ENCODE measurements at regions not wholly inside any gene's neighbourhood (a gene's known extent, or its start where the extent isn't known, plus 50 kb on each side); places are given as distances from the start of the nearest gene placed in this dataset.
"Not testable (repeated sequence)": the region's sequence is repeated elsewhere in the genome, so short reads cannot be mapped to it uniquely, and the experiment has no call there.

- DNase-seq: no peak
Measured at GRCh38 chr13:42373048-42373812, 101.3 kb downstream of the AKAP11 start.

GRCh38 chr13:42375663-42376062, 103.7 kb downstream of the AKAP11 start:
- DNase-seq: no peak

DNA sequence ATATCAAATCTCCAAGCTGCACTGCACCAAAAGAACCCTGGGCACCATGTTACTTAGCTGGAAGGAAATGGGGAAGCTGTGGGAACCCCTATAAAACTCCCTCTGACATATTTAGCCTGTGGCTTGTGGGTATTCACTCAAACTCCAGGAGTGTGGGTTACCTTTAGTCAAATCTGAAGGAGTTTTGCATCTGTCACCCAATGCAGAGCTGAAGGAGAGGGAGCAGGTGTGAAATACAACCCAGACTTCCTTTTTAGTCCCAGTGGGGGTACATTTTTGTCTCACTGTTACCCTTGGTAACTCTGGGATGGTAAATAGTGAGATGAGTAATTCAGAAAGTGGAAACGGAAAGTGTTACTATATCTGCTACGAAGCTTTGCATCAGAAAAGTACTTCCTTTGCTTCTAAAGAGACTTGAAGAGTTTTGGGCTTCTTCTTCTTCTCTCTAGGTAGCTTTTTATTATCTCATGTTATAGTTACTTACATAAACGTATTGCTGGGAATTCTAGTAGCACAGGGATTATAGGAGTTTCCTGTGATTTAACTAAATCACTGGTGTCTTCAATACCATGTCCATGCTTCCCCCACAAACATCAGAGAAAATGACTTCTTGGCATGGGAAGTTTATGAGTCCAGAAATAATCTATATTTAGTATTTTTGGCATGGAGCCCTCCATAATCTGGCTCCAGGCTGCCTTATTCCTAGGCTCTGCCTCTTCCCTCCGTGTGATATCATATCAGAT, 105.9 kb downstream of the AKAP11 start:
- no peak for DNase-seq

DNA sequence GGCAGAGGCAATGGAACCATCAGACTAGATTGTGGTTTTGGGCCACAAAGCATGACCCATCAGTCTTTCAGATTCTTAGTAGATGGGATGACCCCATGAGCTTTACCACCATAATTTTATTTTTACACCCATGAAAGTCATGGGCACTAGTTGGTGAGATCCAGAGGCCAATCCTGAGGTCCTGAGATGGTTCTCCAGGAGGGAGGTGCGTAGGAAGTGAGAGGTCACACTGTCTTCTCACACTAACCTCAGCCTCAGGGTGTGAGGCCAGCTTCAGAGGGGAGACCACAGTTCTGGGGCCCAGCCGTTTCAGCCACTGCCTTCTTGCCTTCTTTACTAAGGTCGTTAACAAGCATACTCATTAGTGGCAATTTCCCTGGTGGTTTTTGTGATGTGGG, 106.4 kb downstream of the AKAP11 start:
- DNase-seq: no peak

GRCh38 chr13:42379241-42379640, 107.3 kb downstream of the AKAP11 start:
- DNase-seq: no peak

DNA sequence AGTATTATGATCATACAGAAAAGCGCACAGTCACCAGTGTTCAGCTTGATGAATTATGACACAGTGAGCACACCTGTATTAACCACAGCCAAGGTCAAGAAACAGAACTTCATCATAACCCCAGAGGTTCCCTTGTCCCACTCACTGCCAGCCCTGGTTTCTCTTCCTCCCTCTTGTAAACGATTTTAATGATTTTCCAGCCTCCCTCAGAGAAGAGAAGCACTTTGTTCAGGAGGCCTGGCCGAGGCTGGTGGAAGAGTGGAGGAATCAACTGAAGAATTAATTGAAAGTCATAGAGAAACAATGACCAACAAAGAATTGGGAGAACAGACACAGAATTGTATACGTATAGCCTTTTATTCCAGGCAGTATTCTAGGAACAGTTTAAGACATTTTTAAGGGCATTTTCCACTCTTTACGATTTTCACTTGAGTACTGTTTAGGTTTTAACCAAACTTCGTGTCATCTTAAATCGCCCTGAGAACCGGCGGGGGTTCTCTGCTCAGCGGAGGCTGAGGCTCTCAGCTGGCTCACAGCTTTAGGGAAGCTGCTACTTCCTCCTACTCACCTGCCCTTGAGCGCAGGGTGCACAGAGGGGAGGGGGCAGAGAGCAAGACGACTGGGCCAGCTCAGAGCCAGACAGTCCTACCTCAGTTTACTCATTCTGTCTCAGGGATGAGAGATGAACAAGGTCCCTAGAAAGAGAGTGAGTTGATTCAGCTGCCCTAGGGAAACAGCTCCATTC, 108.6 kb downstream of the AKAP11 start:
- DNase-seq: no peak

DNA sequence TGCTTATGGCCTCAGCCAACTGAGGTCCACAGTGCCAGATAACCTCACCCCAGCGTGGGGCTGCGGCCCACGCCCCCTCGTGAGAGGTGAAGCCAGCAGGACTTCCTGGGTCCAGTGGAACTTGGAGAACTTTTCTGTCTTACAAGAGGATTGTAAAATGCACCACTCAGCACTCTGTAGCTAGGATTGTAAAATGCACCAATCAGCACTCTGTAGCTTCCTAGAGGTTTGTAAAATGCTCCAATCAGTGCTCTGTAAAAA, 109.1 kb downstream of the AKAP11 start:
- no peak for DNase-seq

DNA sequence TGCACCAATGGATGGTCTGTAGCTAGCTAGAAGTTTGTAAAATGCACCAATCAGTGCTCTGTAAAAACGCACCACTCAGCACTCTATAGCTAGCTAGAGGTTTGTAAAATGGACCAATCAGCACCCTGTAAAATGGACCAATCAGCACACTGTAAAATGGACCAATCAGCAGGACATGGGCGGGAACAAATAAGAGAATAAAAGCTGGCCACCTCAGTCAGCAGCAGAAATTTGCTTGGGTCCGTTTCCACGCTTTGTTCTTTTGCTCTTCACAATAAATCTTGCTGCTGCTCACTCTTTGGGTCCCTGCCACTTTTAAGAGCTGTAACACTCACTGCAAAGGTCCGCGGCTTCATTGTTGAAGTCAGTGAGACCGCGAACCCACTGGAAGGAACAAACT, 109.5 kb downstream of the AKAP11 start:
- not testable (repeated sequence) for DNase-seq

- DNase-seq: no peak
Measured at GRCh38 chr13:42383025-42383424, 111.1 kb downstream of the AKAP11 start.

DNA sequence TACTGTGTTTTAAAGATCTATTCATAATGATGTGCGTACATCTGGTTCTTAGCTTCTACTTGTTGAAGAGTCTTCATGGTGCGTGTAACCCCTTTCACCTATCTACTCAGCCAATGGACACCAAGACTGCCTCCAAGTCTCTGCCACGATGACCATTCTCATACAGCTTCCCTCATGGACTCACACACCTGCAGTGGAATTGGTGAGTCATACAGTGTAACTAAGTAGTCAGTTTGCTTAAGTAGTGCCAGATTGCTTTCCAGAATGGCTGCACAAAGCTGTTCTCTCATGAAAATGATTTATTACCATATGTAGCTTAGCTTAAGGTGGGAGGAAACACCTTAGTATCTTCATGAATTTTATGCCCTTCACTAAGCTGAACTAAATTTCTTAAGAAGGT, 112.3 kb downstream of the AKAP11 start:
- DNase-seq: no peak

DNA sequence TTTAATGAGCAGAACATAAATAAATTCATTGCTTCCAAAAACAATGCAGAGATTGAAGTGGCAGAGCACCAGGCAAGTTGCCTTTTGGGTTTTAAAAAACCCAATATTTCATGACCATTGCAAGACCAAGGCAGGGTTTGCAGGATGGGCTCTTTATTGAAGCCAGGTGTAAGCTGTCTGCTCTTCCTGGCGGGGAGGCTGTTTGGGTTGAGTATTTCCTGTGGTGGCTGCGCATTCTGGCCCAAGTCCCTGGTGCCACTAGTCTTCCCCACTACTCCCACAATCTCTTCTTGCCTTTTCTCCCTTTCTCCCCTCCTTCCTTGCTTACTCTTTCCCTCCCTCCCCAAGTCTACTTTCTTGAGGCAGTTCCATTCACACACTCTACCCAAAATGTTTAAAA, 116.4 kb downstream of the AKAP11 start:
- no peak for DNase-seq

DNA sequence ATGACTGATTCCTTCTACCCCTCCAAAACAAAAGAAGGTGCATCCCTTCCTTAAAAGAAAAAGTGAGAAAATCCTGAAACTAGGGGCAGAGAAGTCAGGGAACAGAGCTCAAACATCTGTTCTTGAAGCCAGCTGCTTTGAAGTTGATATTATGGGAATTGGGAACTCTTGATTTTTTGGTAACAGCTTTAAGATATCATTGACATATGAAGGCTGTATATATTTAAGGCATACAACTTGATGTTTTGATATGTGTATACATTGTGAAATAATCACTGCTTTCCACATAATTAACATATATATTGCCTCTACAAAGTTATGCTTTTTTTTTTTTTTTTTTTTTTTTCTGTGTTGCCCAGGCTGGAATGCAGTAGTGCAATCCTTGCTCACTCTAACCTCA, 117.1 kb downstream of the AKAP11 start:
- DNase-seq: no peak

DNA sequence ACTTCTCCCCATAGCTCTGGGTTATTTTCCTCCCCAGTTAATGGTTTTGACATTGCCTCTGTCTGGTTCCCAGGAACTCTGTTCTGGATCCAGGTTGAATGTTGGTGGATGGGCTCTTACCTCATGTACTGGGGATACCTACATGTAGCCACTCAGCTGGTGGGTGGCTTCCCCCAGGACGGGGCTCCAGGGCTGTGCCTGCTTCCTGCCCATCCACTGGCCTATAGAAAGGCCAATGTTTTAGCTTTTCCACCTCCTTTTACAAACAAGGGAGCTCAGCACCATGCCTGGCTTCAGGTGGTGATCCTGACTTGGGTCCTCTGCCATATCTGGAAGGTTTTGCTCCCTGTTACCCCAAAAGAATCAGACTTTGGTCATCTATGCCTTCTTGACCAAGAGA, 120.2 kb downstream of the AKAP11 start:
- DNase-seq: no peak

- no peak for DNase-seq
Measured at GRCh38 chr13:42392716-42393572, 121.0 kb downstream of the AKAP11 start.

DNA sequence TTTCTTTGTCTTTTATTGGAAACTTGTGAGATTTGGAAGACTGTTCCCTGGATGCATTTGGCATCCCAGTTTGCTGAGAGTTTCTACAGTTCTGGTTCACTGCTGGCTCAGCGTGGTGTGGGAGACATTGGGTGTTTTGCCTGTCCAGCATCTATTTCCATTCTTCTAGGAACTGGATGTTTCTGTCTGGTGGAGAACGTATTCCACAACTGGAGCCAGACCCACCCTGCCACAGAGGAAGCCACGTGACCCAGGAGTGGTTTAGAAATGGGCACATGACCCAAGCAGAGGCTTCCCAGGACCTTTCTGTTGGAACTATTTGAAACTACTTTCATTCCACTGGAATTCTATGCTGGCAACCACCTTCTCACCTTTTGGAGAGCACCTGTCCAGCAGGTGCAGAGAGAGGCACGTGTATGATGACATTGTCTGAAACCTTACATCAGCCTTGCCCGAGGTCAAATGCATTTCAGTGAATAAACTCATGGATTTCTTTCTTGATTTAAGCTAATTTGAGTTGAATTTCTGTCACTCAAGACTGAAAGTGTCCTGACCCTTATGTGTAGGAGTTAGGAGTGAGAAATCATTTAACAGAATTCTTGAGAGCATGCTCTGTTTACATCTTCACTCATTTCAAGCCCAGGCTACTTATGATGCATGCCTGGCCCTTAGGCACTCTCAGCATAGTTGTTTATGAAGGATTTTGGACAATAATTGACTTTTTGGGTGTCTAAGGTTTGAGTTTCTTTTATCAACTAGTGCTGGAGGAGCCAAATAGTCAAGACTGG, 121.8 kb downstream of the AKAP11 start:
- DNase-seq: no peak

DNA sequence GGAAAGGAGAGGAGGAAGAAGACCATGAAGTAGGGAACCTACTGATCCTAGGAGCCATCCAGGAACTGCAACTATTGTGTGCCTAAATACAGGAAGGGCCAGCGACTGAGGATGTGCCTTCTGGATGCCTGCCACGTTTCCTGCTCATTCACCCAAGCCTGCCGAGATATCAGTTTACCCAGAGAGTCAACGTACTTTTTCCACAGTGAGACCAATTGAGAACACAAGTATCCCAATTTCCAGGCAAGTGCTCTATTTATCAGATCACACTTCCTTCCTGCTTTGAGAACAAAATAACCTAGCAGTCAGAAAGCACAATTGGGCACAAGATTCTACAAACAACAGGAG, 122.4 kb downstream of the AKAP11 start:
- no peak for DNase-seq

- DNase-seq: no peak
Measured at GRCh38 chr13:42394711-42395085, 122.7 kb downstream of the AKAP11 start.

DNA sequence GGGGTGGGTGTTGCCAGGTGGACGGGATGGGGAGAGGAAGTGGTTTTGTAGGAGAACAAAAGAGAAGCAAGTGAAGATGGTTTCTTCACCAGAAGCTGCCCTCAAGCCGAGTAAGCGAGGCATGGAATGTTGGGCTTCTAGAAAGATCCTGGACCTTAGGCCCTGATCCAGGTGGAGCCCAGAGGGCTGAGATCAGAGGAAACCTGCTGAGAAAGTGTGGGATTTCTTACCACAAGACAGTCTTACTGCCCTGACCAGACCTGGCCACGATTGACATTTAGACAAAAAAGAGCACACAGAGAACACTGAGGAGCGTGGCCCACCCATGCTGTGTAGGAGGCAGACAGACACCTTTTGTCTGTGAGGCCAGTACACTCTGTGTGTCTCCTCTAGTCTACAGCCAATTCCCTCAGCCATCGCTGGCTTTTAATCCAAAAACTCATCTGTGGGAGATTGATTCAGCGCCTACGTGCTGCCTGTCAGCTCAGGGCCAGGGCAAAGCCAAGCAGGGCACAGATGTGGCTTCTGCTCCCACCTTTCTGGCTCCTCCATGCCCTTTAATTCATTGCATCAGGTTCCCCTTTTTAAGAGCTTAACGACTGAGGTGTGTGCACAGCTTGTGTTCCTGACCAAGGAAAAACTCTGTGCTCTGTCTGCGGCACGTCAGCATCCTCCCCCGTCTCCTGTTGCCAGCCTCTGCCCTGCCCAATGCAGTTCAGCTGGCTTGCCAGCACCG, 123.3 kb downstream of the AKAP11 start:
- DNase-seq: no peak

DNA sequence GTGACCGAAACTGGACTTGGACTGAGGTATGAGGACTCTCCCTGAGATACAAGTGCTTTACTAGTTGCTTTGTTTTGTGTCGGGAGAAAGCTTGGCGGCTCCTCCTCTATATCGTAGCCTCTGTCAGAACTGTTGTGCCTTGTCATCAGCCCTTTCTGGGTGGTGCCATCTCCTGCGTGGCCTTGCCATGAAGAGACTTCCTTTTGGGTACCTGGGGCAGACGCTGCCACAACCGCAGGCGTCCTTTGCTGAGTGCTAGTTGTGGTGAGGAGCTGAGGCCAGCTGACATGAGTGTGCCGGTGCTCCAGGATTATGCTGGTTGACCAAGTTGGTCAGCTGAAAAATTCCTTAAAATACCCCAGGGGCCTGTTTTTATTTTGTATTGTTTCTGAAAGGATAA, 124.5 kb downstream of the AKAP11 start:
- peak; percentile 50 for DNase-seq

GRCh38 chr13:42396901-42397655, 125.1 kb downstream of the AKAP11 start:
- DNase-seq: no peak

- no peak for DNase-seq
Measured at GRCh38 chr13:42398533-42398932, 126.6 kb downstream of the AKAP11 start.
